GM12878 (cell line): ENCODE measurements at regions not wholly inside any gene's neighbourhood (a gene's known extent, or its start where the extent isn't known, plus 50 kb on each side); places are given as distances from the start of the nearest gene placed in this dataset.

Experiments used
- ATAC-seq: fragments of 200-7000 bp; cut with Tn5 transposase; 3 replicates; pipeline ENCODE4 v1.9.1; 2020; ENCODE audit warnings: mild to moderate bottlenecking, moderate library complexity
- BruUV-seq: library from RNA; stranded (reverse); fragments of 400-500 nt; replicated peaks from 2 replicates; lab custom pipeline; 2021; lab: Mats Ljungman, UMichigan
- CTCF ChIA-PET: fragments of 300-600 bp; sonication (Branson Sonifier 250); formaldehyde crosslinking; extraction: SDS; loops from one replicate; lab custom pipeline; 2021; ENCODE audit warnings: inconsistent platforms; lab: Yijun Ruan, JAX
- POLR2A ChIA-PET: fragments of 350-600 bp; formaldehyde crosslinking; extraction: SDS; loops from one replicate; lab custom pipeline; 2021; ENCODE audit warnings: inconsistent platforms; lab: Charles Lee
- RAD21 ChIA-PET: fragments of 300-600 bp; sonication (Branson Sonifier 250); formaldehyde crosslinking; loops from one replicate; lab custom pipeline; 2023; ENCODE audit warnings: antibody characterized with exemption; ENCODE audit not compliant: unreplicated experiment; lab: Charles Lee
- SMC1A ChIA-PET: fragments of 300-600 bp; sonication (Branson Sonifier 250); formaldehyde crosslinking; loops from one replicate; lab custom pipeline; 2023; ENCODE audit not compliant: unreplicated experiment, uncharacterized antibody; lab: Charles Lee
- DNase-seq: peaks from one replicate; pipeline ENCODE4 v3.0.0-alpha.2; 2011; ENCODE audit warnings: low read depth, low spot score
- FAIRE-seq: peaks from 3 replicates; lab custom pipeline; 2011; peaks lifted over from hg19 to GRCh38; lab: Jason Lieb, UNC
- H2AFZ ChIP-seq: 2 replicates; pipeline ENCODE4 v1.6.0; 2011; ENCODE audit warnings: low read depth, low read length, control low read depth; ENCODE audit not compliant: control insufficient read depth
- H3K27ac ChIP-seq: 2 replicates; pipeline ENCODE4 v1.5.1; 2011; ENCODE audit warnings: control low read depth; ENCODE audit not compliant: control insufficient read depth, insufficient read depth
- H3K27me3 ChIP-seq, 2 experiments: replicated peaks in 1 of 2; 2 replicates each; pipeline versions ENCODE4 v1.6.0 to v1.6.1; 2011; ENCODE audit warnings: low read length in 1 of 2; ENCODE audit not compliant: control insufficient read depth in 2 of 2, insufficient read depth in 2 of 2
- H3K36me3 ChIP-seq, 2 experiments: 2 replicates each; pipeline ENCODE4 v1.5.1; 2011; ENCODE audit warnings: low read length in 1 of 2; ENCODE audit not compliant: control insufficient read depth in 2 of 2, insufficient read depth in 2 of 2
- H3K4me1 ChIP-seq: 2 replicates; pipeline ENCODE4 v1.6.1; 2011; ENCODE audit warnings: mild to moderate bottlenecking, low read length, moderate library complexity, mixed read lengths; ENCODE audit not compliant: control insufficient read depth, insufficient read depth
- H3K4me2 ChIP-seq: 2 replicates; pipeline ENCODE4 v1.6.0; 2011; ENCODE audit warnings: control low read depth; ENCODE audit not compliant: control insufficient read depth, insufficient read depth
- H3K4me3 ChIP-seq: fragments of 200-600 bp; sonication (generic); 2 replicates; pipeline ENCODE4 v1.5.1; 2016
- H3K79me2 ChIP-seq: 2 replicates; pipeline ENCODE4 v1.6.0; 2011; ENCODE audit warnings: low read length; ENCODE audit not compliant: control insufficient read depth, insufficient read depth
- H3K9ac ChIP-seq: 2 replicates; pipeline ENCODE4 v1.8.0; 2011; ENCODE audit warnings: low read length, control low read depth, mixed read lengths; ENCODE audit not compliant: control insufficient read depth, insufficient read depth
- H3K9me3 ChIP-seq: replicated peaks from 3 replicates; pipeline ENCODE4 v1.5.1; 2011; ENCODE audit warnings: mild to moderate bottlenecking, low read length; ENCODE audit not compliant: control insufficient read depth, insufficient read depth
- H4K20me1 ChIP-seq: 2 replicates; pipeline ENCODE4 v1.6.0; 2011; ENCODE audit not compliant: control insufficient read depth, insufficient read depth
- MYC ChIP-seq: IDR thresholded peaks from 2 replicates; pipeline ENCODE4 v1.6.1; 2011; ENCODE audit warnings: mild to moderate bottlenecking, low read length, moderate library complexity, inconsistent platforms; ENCODE audit not compliant: insufficient read depth, insufficient replicate concordance, insufficient read length, severe bottlenecking
- NFIC ChIP-seq: IDR thresholded peaks from 2 replicates; pipeline ENCODE4 v1.6.1; 2012; ENCODE audit warnings: low read depth, mild to moderate bottlenecking, inconsistent platforms, low read length, moderate library complexity
- NFYA ChIP-seq: IDR thresholded peaks from 2 replicates; pipeline ENCODE4 v1.6.1; 2011; ENCODE audit warnings: low read depth, mild to moderate bottlenecking, low read length, improper control_type of control experiment, borderline replicate concordance
- NR2C1 ChIP-seq: fragments of 450-650 bp; IDR thresholded peaks from 2 replicates; pipeline ENCODE4 v1.6.1; 2017; ENCODE audit warnings: antibody characterized with exemption, mild to moderate bottlenecking, moderate library complexity
- RB1 ChIP-seq: fragments of 450-650 bp; formaldehyde crosslinking; IDR thresholded peaks from 2 replicates; pipeline ENCODE4 v1.6.1; 2017; ENCODE audit warnings: mild to moderate bottlenecking, borderline replicate concordance
- RCOR1 ChIP-seq: conservative IDR thresholded peaks from 2 replicates; pipeline ENCODE4 v1.6.1; 2012; ENCODE audit warnings: low read depth, low read length, improper control_type of control experiment
- SMC3 ChIP-seq: IDR thresholded peaks from 2 replicates; pipeline ENCODE4 v1.6.1; 2011; ENCODE audit warnings: low read length, improper control_type of control experiment, borderline replicate concordance
- STAT1 ChIP-seq: fragments of 450-650 bp; conservative IDR thresholded peaks from 2 replicates; pipeline ENCODE4 v1.6.1; 2014; ENCODE audit warnings: antibody characterized with exemption, mild to moderate bottlenecking
- YBX1 ChIP-seq: fragments of 450-650 bp; IDR thresholded peaks from 2 replicates; pipeline ENCODE4 v1.6.1; 2016; ENCODE audit warnings: antibody characterized with exemption
- WGBS: methylation state at CpG from one replicate; pipeline ENCODE4 v1.1.6; 2016; ENCODE audit warnings: low lambda C conversion rate; ENCODE audit not compliant: insufficient replicate concordance, insufficient coverage; ENCODE audit errors: missing lambda C conversion rate; 5-methylcytosine and 5-hydroxymethylcytosine counted together
- in situ Hi-C: fragments of 300-500 bp; cut with MboI; formaldehyde crosslinking; loops from 9 replicates; pipeline ENCODE4 v1.14.3; 2018; ENCODE audit warnings: mixed read lengths
- intact Hi-C: fragments of 100-400 bp; cut with micrococcal nuclease; formaldehyde crosslinking; loops from one replicate; pipeline ENCODE4 v1.14.2; 2022; ENCODE audit not compliant: unreplicated experiment
- TF ChIP-seq, protein P1 (sequence below): fragments of 450-650 bp; formaldehyde crosslinking; IDR thresholded peaks from 2 replicates; pipeline ENCODE4 v1.5.0; 2022; ENCODE audit warnings: mild to moderate bottlenecking, missing genetic modification characterization
- TF ChIP-seq, protein P2 (sequence below): fragments of 450-650 bp; IDR thresholded peaks from 2 replicates; pipeline ENCODE4 v1.6.1; 2017; ENCODE audit warnings: mild to moderate bottlenecking
- TF ChIP-seq, protein P3 (sequence below): fragments of 450-650 bp; IDR thresholded peaks from 2 replicates; pipeline ENCODE4 v1.6.1; 2017; ENCODE audit warnings: mild to moderate bottlenecking, low read depth, inconsistent platforms; ENCODE audit not compliant: poor library complexity, severe bottlenecking

DNA sequence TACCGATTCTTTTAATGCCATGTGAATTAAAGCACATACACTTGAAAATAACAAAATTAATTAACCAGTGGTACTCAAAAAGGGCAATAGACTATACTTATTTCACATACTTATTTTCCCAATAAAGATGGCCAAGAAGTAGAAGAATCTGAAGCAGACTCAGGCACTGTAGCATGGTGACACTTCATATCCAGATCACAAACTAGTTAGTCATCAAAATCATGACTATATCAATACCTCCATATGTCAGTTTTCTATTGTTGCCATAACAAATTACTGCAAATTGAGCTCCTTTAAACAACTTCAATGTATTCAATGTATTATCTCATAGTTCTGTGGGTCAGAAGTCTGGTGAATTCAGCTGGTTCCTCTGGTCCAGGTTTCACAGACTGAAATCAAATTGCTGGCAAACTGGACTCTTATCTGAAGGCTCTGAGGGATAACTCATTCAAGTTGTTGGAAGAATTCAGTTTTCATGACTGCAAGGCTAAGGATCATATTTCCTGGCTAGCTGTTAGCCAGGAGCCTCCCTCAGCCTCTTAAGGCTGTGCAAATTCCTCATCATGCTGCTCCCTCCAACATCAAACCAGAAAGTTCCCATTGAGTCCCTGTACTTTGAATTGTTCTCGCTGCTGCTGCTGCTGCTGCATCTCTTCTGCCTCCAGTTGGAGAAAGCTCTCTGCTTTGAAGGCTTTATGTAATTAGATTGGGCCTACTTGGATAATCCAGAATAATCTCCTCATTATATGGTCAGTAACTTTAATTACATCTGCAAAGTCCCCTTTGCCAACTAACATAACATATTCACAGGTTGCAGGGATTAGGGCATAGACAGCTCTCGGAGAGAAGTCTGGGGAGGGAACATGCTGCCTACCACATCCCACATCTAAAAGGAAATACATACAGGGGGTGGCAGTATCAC lies 91.5 kb downstream of the MRPL39 start:
- TF ChIP-seq NR2C1 (no peak), SMC3 (no peak), RB1 (no peak), MYC (no peak), NFYA (no peak), STAT1 (no peak), NFIC (no peak), RCOR1 (no peak), YBX1 (no peak)
- TF ChIP-seq, protein P1, sequence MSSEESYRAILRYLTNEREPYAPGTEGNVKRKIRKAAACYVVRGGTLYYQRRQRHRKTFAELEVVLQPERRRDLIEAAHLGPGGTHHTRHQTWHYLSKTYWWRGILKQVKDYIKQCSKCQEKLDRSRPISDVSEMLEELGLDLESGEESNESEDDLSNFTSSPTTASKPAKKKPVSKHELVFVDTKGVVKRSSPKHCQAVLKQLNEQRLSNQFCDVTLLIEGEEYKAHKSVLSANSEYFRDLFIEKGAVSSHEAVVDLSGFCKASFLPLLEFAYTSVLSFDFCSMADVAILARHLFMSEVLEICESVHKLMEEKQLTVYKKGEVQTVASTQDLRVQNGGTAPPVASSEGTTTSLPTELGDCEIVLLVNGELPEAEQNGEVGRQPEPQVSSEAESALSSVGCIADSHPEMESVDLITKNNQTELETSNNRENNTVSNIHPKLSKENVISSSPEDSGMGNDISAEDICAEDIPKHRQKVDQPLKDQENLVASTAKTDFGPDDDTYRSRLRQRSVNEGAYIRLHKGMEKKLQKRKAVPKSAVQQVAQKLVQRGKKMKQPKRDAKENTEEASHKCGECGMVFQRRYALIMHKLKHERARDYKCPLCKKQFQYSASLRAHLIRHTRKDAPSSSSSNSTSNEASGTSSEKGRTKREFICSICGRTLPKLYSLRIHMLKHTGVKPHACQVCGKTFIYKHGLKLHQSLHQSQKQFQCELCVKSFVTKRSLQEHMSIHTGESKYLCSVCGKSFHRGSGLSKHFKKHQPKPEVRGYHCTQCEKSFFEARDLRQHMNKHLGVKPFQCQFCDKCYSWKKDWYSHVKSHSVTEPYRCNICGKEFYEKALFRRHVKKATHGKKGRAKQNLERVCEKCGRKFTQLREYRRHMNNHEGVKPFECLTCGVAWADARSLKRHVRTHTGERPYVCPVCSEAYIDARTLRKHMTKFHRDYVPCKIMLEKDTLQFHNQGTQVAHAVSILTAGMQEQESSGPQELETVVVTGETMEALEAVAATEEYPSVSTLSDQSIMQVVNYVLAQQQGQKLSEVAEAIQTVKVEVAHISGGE (CRISPR knock-in tag) = no peak
- TF ChIP-seq, protein P2, sequence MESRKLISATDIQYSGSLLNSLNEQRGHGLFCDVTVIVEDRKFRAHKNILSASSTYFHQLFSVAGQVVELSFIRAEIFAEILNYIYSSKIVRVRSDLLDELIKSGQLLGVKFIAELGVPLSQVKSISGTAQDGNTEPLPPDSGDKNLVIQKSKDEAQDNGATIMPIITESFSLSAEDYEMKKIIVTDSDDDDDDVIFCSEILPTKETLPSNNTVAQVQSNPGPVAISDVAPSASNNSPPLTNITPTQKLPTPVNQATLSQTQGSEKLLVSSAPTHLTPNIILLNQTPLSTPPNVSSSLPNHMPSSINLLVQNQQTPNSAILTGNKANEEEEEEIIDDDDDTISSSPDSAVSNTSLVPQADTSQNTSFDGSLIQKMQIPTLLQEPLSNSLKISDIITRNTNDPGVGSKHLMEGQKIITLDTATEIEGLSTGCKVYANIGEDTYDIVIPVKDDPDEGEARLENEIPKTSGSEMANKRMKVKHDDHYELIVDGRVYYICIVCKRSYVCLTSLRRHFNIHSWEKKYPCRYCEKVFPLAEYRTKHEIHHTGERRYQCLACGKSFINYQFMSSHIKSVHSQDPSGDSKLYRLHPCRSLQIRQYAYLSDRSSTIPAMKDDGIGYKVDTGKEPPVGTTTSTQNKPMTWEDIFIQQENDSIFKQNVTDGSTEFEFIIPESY = no peak
- TF ChIP-seq, protein P3, sequence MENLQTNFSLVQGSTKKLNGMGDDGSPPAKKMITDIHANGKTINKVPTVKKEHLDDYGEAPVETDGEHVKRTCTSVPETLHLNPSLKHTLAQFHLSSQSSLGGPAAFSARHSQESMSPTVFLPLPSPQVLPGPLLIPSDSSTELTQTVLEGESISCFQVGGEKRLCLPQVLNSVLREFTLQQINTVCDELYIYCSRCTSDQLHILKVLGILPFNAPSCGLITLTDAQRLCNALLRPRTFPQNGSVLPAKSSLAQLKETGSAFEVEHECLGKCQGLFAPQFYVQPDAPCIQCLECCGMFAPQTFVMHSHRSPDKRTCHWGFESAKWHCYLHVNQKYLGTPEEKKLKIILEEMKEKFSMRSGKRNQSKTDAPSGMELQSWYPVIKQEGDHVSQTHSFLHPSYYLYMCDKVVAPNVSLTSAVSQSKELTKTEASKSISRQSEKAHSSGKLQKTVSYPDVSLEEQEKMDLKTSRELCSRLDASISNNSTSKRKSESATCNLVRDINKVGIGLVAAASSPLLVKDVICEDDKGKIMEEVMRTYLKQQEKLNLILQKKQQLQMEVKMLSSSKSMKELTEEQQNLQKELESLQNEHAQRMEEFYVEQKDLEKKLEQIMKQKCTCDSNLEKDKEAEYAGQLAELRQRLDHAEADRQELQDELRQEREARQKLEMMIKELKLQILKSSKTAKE = no peak
- ATAC-seq (no peak), FAIRE-seq (no peak), DNase-seq (no peak)
- Histone ChIP-seq H3K4me1 (peaks cover 8% of the 10 kb centered on the region; the same call in 1 of the 2 replicates), H3K79me2 (peaks cover 16% of the 10 kb centered on the region), H3K27me3 (no peaks in the 10 kb centered on the region), H3K36me3 (no peaks in the 10 kb centered on the region), H3K4me2 (no peak overlapping the region), H4K20me1 (no peaks in the 10 kb centered on the region), H2AFZ (no peak overlapping the region), H3K4me3 (no peak overlapping the region), H3K27ac (no peak overlapping the region), H3K9ac (no peak overlapping the region), H3K9me3 (no peaks in the 10 kb centered on the region; the same call in 2 of the 3 replicates)
- BruUV-seq = no TSS peak
- SMC1A ChIA-PET = interaction anchor here (0.8 to 1.1 kb wide), 4 partner anchors 19 to 45 kb away, joined by 3 to 4 read pairs (median 4); no protein-coding TSS in a partner anchor
- intact Hi-C loops (no loop called here), in situ Hi-C loops (no loop called here)
- CTCF ChIA-PET = no interaction called here
- WGBS = 96% methylated on average over 3 of the region's 3 CpGs
- RAD21 ChIA-PET = interaction anchor here (1.0 kb wide), 1 partner anchor 128 kb away, joined by 4 read pairs; no protein-coding TSS in a partner anchor
- POLR2A ChIA-PET = no interaction called here
